ENCODE measurements at regions not wholly inside any gene's neighbourhood (a gene's known extent, or its start where the extent isn't known, plus 50 kb on each side); places are given as distances from the start of the nearest gene placed in this dataset.

GRCh38 chr9:86794391-86795046 lies 152.8 kb downstream of the GAS1 start:
- TF ChIP-seq CTCF (IDR thresholded peaks at IDR 0.05) = no peak
- Mint-ChIP-seq H3K36me3 (ENCODE audit: low read depth) (no peaks in the 10 kb centered on the region), H3K27me3 (ENCODE audit: low read depth, poor library complexity) (peaks cover 3% of the 10 kb centered on the region), H3K4me1 (peaks cover 79% of the 10 kb centered on the region), H3K4me3 (peak overlapping the region; percentile 7), H3K27ac (peak overlapping the region; percentile 81), H3K9me3 (no peaks in the 10 kb centered on the region)
- no peak for DNase-seq

- no peak overlapping the region for H3K27ac Mint-ChIP-seq
- H3K36me3 Mint-ChIP-seq (ENCODE audit: low read depth) = no peaks in the 10 kb centered on the region
- peaks cover 74% of the 10 kb centered on the region for H3K4me1 Mint-ChIP-seq
- H3K4me3 Mint-ChIP-seq = no peak overlapping the region
- DNase-seq = no peak
- H3K9me3 Mint-ChIP-seq = no peaks in the 10 kb centered on the region
- no peak for TF ChIP-seq CTCF (IDR thresholded peaks at IDR 0.05)
- peaks cover 6% of the 10 kb centered on the region for H3K27me3 Mint-ChIP-seq (ENCODE audit: low read depth, poor library complexity)
These were observed 155.2 kb downstream of the GAS1 start for GRCh38 chr9:86792136-86792535.

DNA sequence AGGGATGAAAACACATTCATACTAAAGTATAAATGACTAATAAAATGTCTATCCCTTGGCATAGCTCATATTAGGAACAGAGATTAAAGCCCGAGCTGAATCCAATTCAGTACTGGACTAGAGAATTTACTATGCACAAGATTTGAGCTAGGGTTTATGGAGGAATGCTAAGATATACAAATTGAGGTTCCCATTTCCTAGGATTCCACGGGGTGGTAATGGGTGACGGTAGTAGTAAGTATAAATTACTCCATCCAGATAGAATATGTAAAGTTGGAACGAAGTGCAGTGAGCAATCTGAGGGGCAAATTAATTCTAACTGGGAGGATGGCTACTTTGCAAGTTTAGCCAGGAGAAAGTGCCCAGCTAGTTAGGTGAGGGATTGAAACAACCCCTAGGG lies 156.5 kb downstream of the GAS1 start:
- no peak for TF ChIP-seq CTCF (IDR thresholded peaks at IDR 0.05)
- no peaks in the 10 kb centered on the region for H3K9me3 Mint-ChIP-seq
- DNase-seq = no peak

DNA sequence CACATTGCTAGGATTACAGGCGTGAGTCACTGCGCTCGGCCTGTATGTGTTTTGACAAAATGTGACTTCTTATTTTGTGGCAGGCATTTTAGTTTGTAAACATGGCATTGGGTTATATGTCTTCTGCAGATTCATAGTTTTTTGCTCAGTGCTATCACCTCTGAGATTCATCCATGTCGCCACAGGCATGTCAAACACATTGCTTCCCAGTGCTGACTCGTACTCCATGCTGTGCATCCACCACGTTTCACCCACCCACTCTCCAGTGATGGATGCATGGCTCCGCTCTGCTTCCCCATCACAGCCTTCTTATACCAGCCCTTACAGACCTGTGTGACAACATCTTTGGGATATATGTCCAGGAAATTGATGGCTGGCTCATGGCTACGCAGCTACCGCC lies 158.8 kb downstream of the GAS1 start:
- Mint-ChIP-seq H3K27me3 (ENCODE audit: low read depth, poor library complexity) (peaks cover 6% of the 10 kb centered on the region), H3K4me3 (no peak overlapping the region), H3K9me3 (no peaks in the 10 kb centered on the region), H3K27ac (peak overlapping the region; percentile 46), H3K4me1 (peaks cover 59% of the 10 kb centered on the region), H3K36me3 (ENCODE audit: low read depth) (no peaks in the 10 kb centered on the region)
- TF ChIP-seq CTCF (IDR thresholded peaks at IDR 0.05) = no peak
- no peak for DNase-seq

More for the DNA sequence above, 156.5 kb downstream of the GAS1 start:
- Mint-ChIP-seq H3K36me3 (ENCODE audit: low read depth) (no peaks in the 10 kb centered on the region), H3K4me1 (peaks cover 73% of the 10 kb centered on the region), H3K27me3 (ENCODE audit: low read depth, poor library complexity) (peaks cover 6% of the 10 kb centered on the region), H3K4me3 (no peak overlapping the region), H3K27ac (no peak overlapping the region)

DNA sequence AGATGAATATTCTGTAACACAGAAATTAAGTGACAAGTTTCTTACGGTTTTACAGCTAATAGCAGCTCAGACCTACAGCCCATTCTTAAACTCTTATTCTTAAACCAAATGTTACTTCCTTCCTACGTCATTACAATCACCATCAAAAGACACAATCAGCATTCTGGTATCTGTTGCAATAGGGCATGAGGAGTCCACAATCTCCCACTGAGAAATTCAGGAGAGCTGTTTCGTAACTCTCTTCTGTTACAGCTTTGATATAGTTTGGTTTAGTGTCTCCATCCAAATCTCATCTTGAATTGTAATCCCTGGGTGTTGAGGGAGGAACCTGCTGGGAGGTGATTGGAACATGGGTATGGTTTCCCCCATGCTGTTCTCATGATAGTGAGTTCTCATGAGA lies 163.4 kb downstream of the GAS1 start:
- Mint-ChIP-seq H3K4me3 (no peak overlapping the region), H3K36me3 (ENCODE audit: low read depth) (no peaks in the 10 kb centered on the region), H3K4me1 (peaks cover 49% of the 10 kb centered on the region), H3K27me3 (ENCODE audit: low read depth, poor library complexity) (peaks cover 3% of the 10 kb centered on the region), H3K27ac (no peak overlapping the region), H3K9me3 (no peaks in the 10 kb centered on the region)
- DNase-seq = no peak
- no peak for TF ChIP-seq CTCF (IDR thresholded peaks at IDR 0.05)

- Mint-ChIP-seq H3K27me3 (ENCODE audit: low read depth, poor library complexity) (peaks cover 2% of the 10 kb centered on the region), H3K36me3 (ENCODE audit: low read depth) (no peaks in the 10 kb centered on the region), H3K4me3 (no peak overlapping the region), H3K27ac (peak overlapping the region; percentile 58), H3K9me3 (no peaks in the 10 kb centered on the region), H3K4me1 (peaks cover 46% of the 10 kb centered on the region)
- no peak for DNase-seq
- no peak for TF ChIP-seq CTCF (IDR thresholded peaks at IDR 0.05)
These were observed 164.5 kb downstream of the GAS1 start for GRCh38 chr9:86782831-86783230.

All from nephron progenitor cell (in vitro differentiated cells).